ENCODE measurements at regions not wholly inside any gene's neighbourhood (a gene's known extent, or its start where the extent isn't known, plus 50 kb on each side); places are given as distances from the start of the nearest gene placed in this dataset.

DNA sequence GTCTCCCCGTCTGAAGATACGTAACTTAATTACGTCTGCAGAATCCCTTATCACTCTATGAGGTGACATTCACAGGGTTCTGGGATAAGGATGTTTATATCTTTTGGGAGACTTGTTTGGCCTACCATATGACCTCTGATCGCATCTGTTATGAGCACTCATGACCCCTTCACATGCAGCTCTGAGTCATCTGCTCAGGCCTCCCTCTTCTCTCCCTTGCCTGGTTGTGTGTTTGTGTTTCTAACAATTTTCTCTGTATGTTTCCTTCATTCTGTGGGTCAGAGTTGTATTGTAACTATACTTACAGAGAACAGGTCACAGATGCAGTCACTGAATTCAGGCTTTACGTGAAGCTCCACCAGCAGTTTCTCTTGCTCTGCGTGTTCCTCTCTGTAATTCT lies 330.6 kb downstream of the TENT4A start:
- TF ChIP-seq POLR2A (IDR thresholded peaks at IDR 0.05; ENCODE audit: low read depth, low read length): no peak
- no peak for TF ChIP-seq POLR2AphosphoS5 (IDR thresholded peaks at IDR 0.05; ENCODE audit: low read depth, low read length)

All from GM12892 (cell line).